GM12878 (cell line): ENCODE measurements at regions not wholly inside any gene's neighbourhood (a gene's known extent, or its start where the extent isn't known, plus 50 kb on each side); places are given as distances from the start of the nearest gene placed in this dataset.

Experiments
- ATAC-seq: fragments of 200-7000 bp; cut with Tn5 transposase; 3 replicates; pipeline ENCODE4 v1.9.1; 2020; ENCODE audit warnings: mild to moderate bottlenecking, moderate library complexity
- BruUV-seq: library from RNA; stranded (reverse); fragments of 400-500 nt; replicated peaks from 2 replicates; lab custom pipeline; 2021; lab: Mats Ljungman, UMichigan
- CTCF ChIA-PET: fragments of 300-600 bp; sonication (Branson Sonifier 250); formaldehyde crosslinking; extraction: SDS; loops from one replicate; lab custom pipeline; 2021; ENCODE audit warnings: inconsistent platforms; lab: Yijun Ruan, JAX
- POLR2A ChIA-PET: fragments of 350-600 bp; formaldehyde crosslinking; extraction: SDS; loops from one replicate; lab custom pipeline; 2021; ENCODE audit warnings: inconsistent platforms; lab: Charles Lee
- RAD21 ChIA-PET: fragments of 300-600 bp; sonication (Branson Sonifier 250); formaldehyde crosslinking; loops from one replicate; lab custom pipeline; 2023; ENCODE audit warnings: antibody characterized with exemption; ENCODE audit not compliant: unreplicated experiment; lab: Charles Lee
- SMC1A ChIA-PET: fragments of 300-600 bp; sonication (Branson Sonifier 250); formaldehyde crosslinking; loops from one replicate; lab custom pipeline; 2023; ENCODE audit not compliant: unreplicated experiment, uncharacterized antibody; lab: Charles Lee
- DNase-seq: peaks from one replicate; pipeline ENCODE4 v3.0.0-alpha.2; 2011; ENCODE audit warnings: low read depth, low spot score
- FAIRE-seq: peaks from 3 replicates; lab custom pipeline; 2011; peaks lifted over from hg19 to GRCh38; lab: Jason Lieb, UNC
- H2AFZ ChIP-seq: 2 replicates; pipeline ENCODE4 v1.6.0; 2011; ENCODE audit warnings: low read depth, low read length, control low read depth; ENCODE audit not compliant: control insufficient read depth
- H3K27ac ChIP-seq: 2 replicates; pipeline ENCODE4 v1.5.1; 2011; ENCODE audit warnings: control low read depth; ENCODE audit not compliant: control insufficient read depth, insufficient read depth
- H3K27me3 ChIP-seq, 2 experiments: replicated peaks in 1 of 2; 2 replicates each; pipeline versions ENCODE4 v1.6.0 to v1.6.1; 2011; ENCODE audit warnings: low read length in 1 of 2; ENCODE audit not compliant: control insufficient read depth in 2 of 2, insufficient read depth in 2 of 2
- H3K36me3 ChIP-seq, 2 experiments: 2 replicates each; pipeline ENCODE4 v1.5.1; 2011; ENCODE audit warnings: low read length in 1 of 2; ENCODE audit not compliant: control insufficient read depth in 2 of 2, insufficient read depth in 2 of 2
- H3K4me1 ChIP-seq: 2 replicates; pipeline ENCODE4 v1.6.1; 2011; ENCODE audit warnings: mild to moderate bottlenecking, low read length, moderate library complexity, mixed read lengths; ENCODE audit not compliant: control insufficient read depth, insufficient read depth
- H3K4me2 ChIP-seq: 2 replicates; pipeline ENCODE4 v1.6.0; 2011; ENCODE audit warnings: control low read depth; ENCODE audit not compliant: control insufficient read depth, insufficient read depth
- H3K4me3 ChIP-seq: fragments of 200-600 bp; sonication (generic); 2 replicates; pipeline ENCODE4 v1.5.1; 2016
- H3K79me2 ChIP-seq: 2 replicates; pipeline ENCODE4 v1.6.0; 2011; ENCODE audit warnings: low read length; ENCODE audit not compliant: control insufficient read depth, insufficient read depth
- H3K9ac ChIP-seq: 2 replicates; pipeline ENCODE4 v1.8.0; 2011; ENCODE audit warnings: low read length, control low read depth, mixed read lengths; ENCODE audit not compliant: control insufficient read depth, insufficient read depth
- H3K9me3 ChIP-seq: replicated peaks from 3 replicates; pipeline ENCODE4 v1.5.1; 2011; ENCODE audit warnings: mild to moderate bottlenecking, low read length; ENCODE audit not compliant: control insufficient read depth, insufficient read depth
- H4K20me1 ChIP-seq: 2 replicates; pipeline ENCODE4 v1.6.0; 2011; ENCODE audit not compliant: control insufficient read depth, insufficient read depth
- BCL3 ChIP-seq: IDR thresholded peaks from 2 replicates; pipeline ENCODE4 v1.6.1; 2011; ENCODE audit warnings: borderline replicate concordance, low read depth, mild to moderate bottlenecking, moderate library complexity, low read length; ENCODE audit not compliant: insufficient read depth, poor library complexity, severe bottlenecking
- CEBPB ChIP-seq, 2 experiments: fragments of 150-350 bp in 1 of 2; IDR thresholded peaks; 2 replicates each; pipeline ENCODE4 v1.6.1; 2012 to 2014; ENCODE audit warnings: low read depth in 2 of 2, low read length in 2 of 2, borderline replicate concordance in 1 of 2, inconsistent platforms in 1 of 2
- CHD1 ChIP-seq: IDR thresholded peaks from 2 replicates; pipeline ENCODE4 v1.6.1; 2012; ENCODE audit warnings: low read depth, low read length, improper control_type of control experiment
- EED ChIP-seq: sonication (generic); IDR thresholded peaks from 2 replicates; pipeline ENCODE4 v1.6.1; 2016; ENCODE audit warnings: antibody characterized with exemption, low read depth
- ESRRA ChIP-seq: IDR thresholded peaks from 2 replicates; pipeline ENCODE4 v1.6.1; 2012; ENCODE audit warnings: mild to moderate bottlenecking, low read length, improper control_type of control experiment
- ETV6 ChIP-seq, 2 experiments: fragments of 450-650 bp in 1 of 2; IDR thresholded peaks in 1 of 2; conservative IDR thresholded peaks in 1 of 2; 2 replicates each; pipeline ENCODE4 v1.6.1; 2014; ENCODE audit warnings: antibody characterized with exemption in 1 of 2, borderline replicate concordance in 1 of 2, low read depth in 1 of 2, mild to moderate bottlenecking in 1 of 2, moderate library complexity in 1 of 2
- EZH2 ChIP-seq: IDR thresholded peaks from 2 replicates; pipeline ENCODE4 v1.6.1; 2012; ENCODE audit warnings: low read depth, mild to moderate bottlenecking, control low read depth, inconsistent platforms, low read length, borderline replicate concordance; ENCODE audit not compliant: control insufficient read depth
- GATAD2B ChIP-seq: fragments of 450-650 bp; conservative IDR thresholded peaks from 2 replicates; pipeline ENCODE4 v1.6.1; 2017; ENCODE audit warnings: low read depth, mild to moderate bottlenecking, moderate library complexity
- HDGF ChIP-seq: fragments of 450-650 bp; IDR thresholded peaks from 2 replicates; pipeline ENCODE4 v1.6.1; 2016; ENCODE audit warnings: antibody characterized with exemption
- IKZF1 ChIP-seq: fragments of 450-650 bp; conservative IDR thresholded peaks from 2 replicates; pipeline ENCODE4 v1.6.1; 2017; ENCODE audit warnings: antibody characterized with exemption, mild to moderate bottlenecking
- IRF5 ChIP-seq: fragments of 450-650 bp; IDR thresholded peaks from 2 replicates; pipeline ENCODE4 v1.6.1; 2017; ENCODE audit warnings: borderline replicate concordance
- NFYB ChIP-seq: IDR thresholded peaks from 2 replicates; pipeline ENCODE4 v1.6.1; 2011; ENCODE audit warnings: low read depth, mild to moderate bottlenecking, low read length, improper control_type of control experiment, moderate library complexity; ENCODE audit not compliant: insufficient read depth
- RAD21 ChIP-seq: IDR thresholded peaks from 2 replicates; pipeline ENCODE4 v1.6.1; 2011; ENCODE audit warnings: mild to moderate bottlenecking, low read depth, low read length, moderate library complexity; ENCODE audit not compliant: insufficient read depth
- REST ChIP-seq: IDR thresholded peaks from 2 replicates; pipeline ENCODE4 v1.6.1; 2012; ENCODE audit warnings: mild to moderate bottlenecking, low read depth, low read length
- SMAD1 ChIP-seq: fragments of 450-650 bp; IDR thresholded peaks from 2 replicates; pipeline ENCODE4 v1.6.1; 2018; ENCODE audit warnings: mild to moderate bottlenecking, low read depth; ENCODE audit not compliant: partially characterized antibody
- SPI1 ChIP-seq: IDR thresholded peaks from 2 replicates; pipeline ENCODE4 v1.6.1; 2011; ENCODE audit warnings: low read depth, mild to moderate bottlenecking, low read length, moderate library complexity, borderline replicate concordance; ENCODE audit not compliant: insufficient read depth
- TCF3 ChIP-seq: IDR thresholded peaks from 2 replicates; pipeline ENCODE4 v1.6.1; 2012; ENCODE audit warnings: low read depth, mild to moderate bottlenecking, low read length, borderline replicate concordance; ENCODE audit not compliant: insufficient read depth
- in situ Hi-C: fragments of 300-500 bp; cut with MboI; formaldehyde crosslinking; loops from 9 replicates; pipeline ENCODE4 v1.14.3; 2018; ENCODE audit warnings: mixed read lengths
- intact Hi-C: fragments of 100-400 bp; cut with micrococcal nuclease; formaldehyde crosslinking; loops from one replicate; pipeline ENCODE4 v1.14.2; 2022; ENCODE audit not compliant: unreplicated experiment

- TF ChIP-seq NFYB = no peak
- no peak for TF ChIP-seq SMAD1
- TF ChIP-seq TCF3 = no peak
Observed at GRCh38 chr3:154588831-154589230, 158.8 kb upstream of the GPR149 start (continued).

GRCh38 chr3:154584974-154585373 is 155.0 kb upstream of the GPR149 start:
- ATAC-seq (no peak), FAIRE-seq (no peak), DNase-seq (no peak)
- no peaks in the 10 kb centered on the region for H3K79me2 ChIP-seq
- H3K9me3 ChIP-seq = no peaks in the 10 kb centered on the region
- no peaks in the 10 kb centered on the region for H4K20me1 ChIP-seq
- H2AFZ ChIP-seq = no peak overlapping the region
- in situ Hi-C loops = no loop called here
- CTCF ChIA-PET = no interaction called here
- no peak overlapping the region for H3K4me3 ChIP-seq
- POLR2A ChIA-PET = no interaction called here
- H3K4me2 ChIP-seq = no peak overlapping the region
- no peaks in the 10 kb centered on the region for H3K4me1 ChIP-seq
- H3K27ac ChIP-seq = no peak overlapping the region
- SMC1A ChIA-PET = no interaction called here
- no peaks in the 10 kb centered on the region for H3K27me3 ChIP-seq
- intact Hi-C loops = no loop called here
- BruUV-seq = no TSS peak
- RAD21 ChIA-PET = no interaction called here
- no peak overlapping the region for H3K9ac ChIP-seq
- no peaks in the 10 kb centered on the region for H3K36me3 ChIP-seq
- no peak for TF ChIP-seq CHD1
- TF ChIP-seq SMAD1 = no peak
- TF ChIP-seq IKZF1 = no peak
- no peak for TF ChIP-seq BCL3
- no peak for TF ChIP-seq ETV6 (conservative IDR thresholded peaks at IDR 0.05 in 1 of 2, IDR thresholded peaks at IDR 0.05 in 1 of 2; ENCODE audit: borderline replicate concordance in 1 of 2, low read depth in 1 of 2)
- TF ChIP-seq REST = no peak
- TF ChIP-seq EZH2 = no peak
- no peak for TF ChIP-seq ESRRA
- no peak for TF ChIP-seq SPI1
- TF ChIP-seq CEBPB (IDR thresholded peaks at IDR 0.05; ENCODE audit: borderline replicate concordance in 1 of 2, low read depth in 2 of 2, low read length in 2 of 2) = no peak
- no peak for TF ChIP-seq IRF5
- no peak for TF ChIP-seq RAD21
- no peak for TF ChIP-seq HDGF
- no peak for TF ChIP-seq EED
- TF ChIP-seq GATAD2B = no peak
